ENCODE measurements at regions not wholly inside any gene's neighbourhood (a gene's known extent, or its start where the extent isn't known, plus 50 kb on each side); places are given as distances from the start of the nearest gene placed in this dataset.

DNA sequence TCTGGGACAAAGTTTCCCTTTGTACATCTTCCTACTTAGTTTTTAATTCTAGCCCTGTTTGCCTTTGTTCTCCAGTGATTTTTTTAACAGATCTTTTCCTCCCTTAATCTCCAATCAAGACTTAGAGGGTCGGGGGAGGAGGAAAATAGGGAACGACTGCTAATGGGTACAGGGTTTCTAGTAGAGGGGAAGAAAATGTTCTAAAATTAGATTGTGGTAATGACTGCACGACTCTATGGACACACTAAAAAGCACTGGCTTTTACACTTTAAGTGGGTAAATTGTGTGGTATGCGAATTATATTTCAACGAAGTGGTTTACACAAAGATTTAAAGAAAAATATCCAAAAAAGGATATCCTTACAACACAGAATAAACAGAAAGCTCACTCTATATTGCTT, 110.0 kb upstream of the SPON1 start:
- Histone ChIP-seq H3K4me2 (ENCODE audit: low read length) (no peak overlapping the region), H3F3A (ENCODE audit: low read length, unreplicated experiment) (no peaks in the 10 kb centered on the region), H3K4me3 (ENCODE audit: low read length) (no peak overlapping the region), H3K9me3 (ENCODE audit: low read length) (no peaks in the 10 kb centered on the region), H3K36me3 (ENCODE audit: low read depth, low read length) (no peaks in the 10 kb centered on the region), H3K79me2 (ENCODE audit: low read length) (no peaks in the 10 kb centered on the region), H3K9ac (ENCODE audit: low read length) (no peak overlapping the region), H3K27ac (ENCODE audit: low read length) (no peak overlapping the region), H2AFZ (ENCODE audit: low read length) (no peak overlapping the region), H4K20me1 (ENCODE audit: low read length) (no peaks in the 10 kb centered on the region), H3K9me2 (replicated peaks; ENCODE audit: low read length) (no peaks in the 10 kb centered on the region), H3K4me1 (ENCODE audit: insufficient read depth, low read length) (peaks cover 4% of the 10 kb centered on the region), H3K27me3 (ENCODE audit: low read length) (no peaks in the 10 kb centered on the region)
- ChIA-PET CTCF (no interaction called here), POLR2A (ENCODE audit: unreplicated experiment) (no interaction called here)
- ATAC-seq (no peak), DNase-seq (no peak)
- no TSS peak for BruUV-seq (replicated peaks)
- intact Hi-C loops (cut with micrococcal nuclease) = no loop called here
- TF ChIP-seq CTCF (conservative IDR thresholded peaks at IDR 0.05; ENCODE audit: low read depth, low read length) (no peak), EZH2phosphoT487 (IDR thresholded peaks at IDR 0.05; ENCODE audit: borderline replicate concordance, low read length) (no peak), EZH2 (IDR thresholded peaks at IDR 0.05; ENCODE audit: low read length, unreplicated experiment) (no peak)

GRCh38 chr11:13857828-13858227, 104.7 kb upstream of the SPON1 start:
- Histone ChIP-seq H3K4me3 (ENCODE audit: low read length) (no peak overlapping the region), H3K4me2 (ENCODE audit: low read length) (no peak overlapping the region; the same call in 1 of the 2 replicates), H3K9me3 (ENCODE audit: low read length) (no peaks in the 10 kb centered on the region), H3K9me2 (replicated peaks; ENCODE audit: low read length) (no peaks in the 10 kb centered on the region), H3K36me3 (ENCODE audit: low read depth, low read length) (no peaks in the 10 kb centered on the region), H3F3A (ENCODE audit: low read length, unreplicated experiment) (no peaks in the 10 kb centered on the region), H3K27me3 (ENCODE audit: low read length) (no peaks in the 10 kb centered on the region), H3K27ac (ENCODE audit: low read length) (peak overlapping the region; percentile 89), H4K20me1 (ENCODE audit: low read length) (no peaks in the 10 kb centered on the region), H3K79me2 (ENCODE audit: low read length) (no peaks in the 10 kb centered on the region), H3K4me1 (ENCODE audit: insufficient read depth, low read length) (peaks cover 20% of the 10 kb centered on the region), H3K9ac (ENCODE audit: low read length) (peak overlapping the region; percentile 77), H2AFZ (ENCODE audit: low read length) (no peak overlapping the region)
- intact Hi-C loops (cut with micrococcal nuclease) = loop anchor here (2.0 kb wide), 1 partner anchor 21 kb away; no protein-coding TSS in a partner anchor
- TF ChIP-seq EZH2 (IDR thresholded peaks at IDR 0.05; ENCODE audit: low read length, unreplicated experiment) (no peak), EZH2phosphoT487 (IDR thresholded peaks at IDR 0.05; ENCODE audit: borderline replicate concordance, low read length) (no peak), CTCF (conservative IDR thresholded peaks at IDR 0.05; ENCODE audit: low read depth, low read length) (no peak)
- ATAC-seq (peak; percentile 91), DNase-seq (peak; percentile 64)
- ChIA-PET CTCF (no interaction called here), POLR2A (ENCODE audit: unreplicated experiment) (interaction anchor here (0.5 to 0.6 kb wide), 2 partner anchors 15 to 20 kb away, joined by 3 to 7 read pairs; no protein-coding TSS in a partner anchor)
- BruUV-seq (replicated peaks) = no TSS peak

DNA sequence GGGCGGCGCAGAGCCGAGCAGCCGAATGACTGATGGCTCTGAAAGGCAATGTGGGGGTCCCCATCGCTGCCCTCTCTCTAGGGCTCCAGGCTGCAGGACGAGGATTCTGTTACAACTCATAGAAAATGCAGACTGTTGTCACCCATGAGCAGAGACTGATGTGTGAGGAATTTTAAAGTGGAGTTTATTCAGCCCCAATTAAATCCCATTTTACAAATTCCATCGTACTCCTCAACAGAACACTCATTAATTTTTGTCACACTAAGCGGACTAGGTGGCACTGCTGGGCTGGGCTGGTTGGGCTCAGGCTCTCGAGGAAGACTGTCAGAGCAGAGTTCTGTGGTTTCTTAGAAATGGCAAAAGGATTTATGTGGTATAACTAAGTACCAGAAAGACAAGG, 102.6 kb upstream of the SPON1 start:
- Histone ChIP-seq H2AFZ (ENCODE audit: low read length) (no peak overlapping the region), H3K4me1 (ENCODE audit: insufficient read depth, low read length) (peaks cover 29% of the 10 kb centered on the region), H4K20me1 (ENCODE audit: low read length) (no peaks in the 10 kb centered on the region), H3F3A (ENCODE audit: low read length, unreplicated experiment) (no peaks in the 10 kb centered on the region), H3K4me2 (ENCODE audit: low read length) (no peak overlapping the region), H3K4me3 (ENCODE audit: low read length) (no peak overlapping the region), H3K9me3 (ENCODE audit: low read length) (no peaks in the 10 kb centered on the region), H3K9me2 (replicated peaks; ENCODE audit: low read length) (no peaks in the 10 kb centered on the region), H3K9ac (ENCODE audit: low read length) (no peak overlapping the region), H3K27ac (ENCODE audit: low read length) (no peak overlapping the region), H3K79me2 (ENCODE audit: low read length) (no peaks in the 10 kb centered on the region), H3K27me3 (ENCODE audit: low read length) (no peaks in the 10 kb centered on the region), H3K36me3 (ENCODE audit: low read depth, low read length) (no peaks in the 10 kb centered on the region)
- no peak for DNase-seq
- TF ChIP-seq EZH2phosphoT487 (IDR thresholded peaks at IDR 0.05; ENCODE audit: borderline replicate concordance, low read length) (no peak), EZH2 (IDR thresholded peaks at IDR 0.05; ENCODE audit: low read length, unreplicated experiment) (no peak), CTCF (conservative IDR thresholded peaks at IDR 0.05; ENCODE audit: low read depth, low read length) (no peak)
- POLR2A ChIA-PET (ENCODE audit: unreplicated experiment) = no interaction called here
- ATAC-seq = no peak
- CTCF ChIA-PET = no interaction called here
- no TSS peak for BruUV-seq (replicated peaks)
- intact Hi-C loops (cut with micrococcal nuclease) = loop anchor here (10.0 kb wide), 1 partner anchor 195 kb away; the partner anchor contains the start of gene FAR1

Measured in PC-3 (cell line).